HepG2 (cell line): ENCODE measurements at regions not wholly inside any gene's neighbourhood (a gene's known extent, or its start where the extent isn't known, plus 50 kb on each side); places are given as distances from the start of the nearest gene placed in this dataset.

Experiments used
- ETV5 ChIP-seq: IDR thresholded peaks from 2 replicates; pipeline ENCODE4 v1.6.1; 2018; ENCODE audit warnings: missing biosample characterization, missing genetic modification reagents, inconsistent platforms, borderline replicate concordance
- FOXC1 ChIP-seq: sonication (generic); formaldehyde crosslinking; IDR thresholded peaks from 2 replicates; pipeline ENCODE4 v1.8.0; 2022; ENCODE audit warnings: mild to moderate bottlenecking, missing genetic modification reagents, borderline replicate concordance
- JUND ChIP-seq: sonication (generic); formaldehyde crosslinking; IDR thresholded peaks from 2 replicates; pipeline ENCODE4 v1.8.0; 2022; ENCODE audit warnings: mild to moderate bottlenecking, missing genetic modification reagents
- MXI1 ChIP-seq: IDR thresholded peaks from 3 replicates; pipeline ENCODE4 v1.6.1; 2012; ENCODE audit warnings: low read depth, low read length, inconsistent platforms, borderline replicate concordance
- NPAS2 ChIP-seq: sonication (generic); formaldehyde crosslinking; IDR thresholded peaks from 2 replicates; pipeline ENCODE4 v1.8.0; 2022; ENCODE audit warnings: mild to moderate bottlenecking, missing genetic modification reagents, borderline replicate concordance
- PBX2 ChIP-seq: IDR thresholded peaks from 2 replicates; pipeline ENCODE4 v1.6.1; 2016; ENCODE audit warnings: control low read depth
- POLR2A ChIP-seq, 2 experiments: IDR thresholded peaks; 2 replicates each; pipeline ENCODE4 v1.6.1; 2011; ENCODE audit warnings: low read depth in 2 of 2, low read length in 2 of 2, mild to moderate bottlenecking in 1 of 2, moderate library complexity in 1 of 2; ENCODE audit not compliant: insufficient read depth in 1 of 2
- PRPF4 ChIP-seq: fragments of 200-400 bp; formaldehyde crosslinking; IDR thresholded peaks from 2 replicates; pipeline ENCODE4 v1.6.1; 2016; ENCODE audit warnings: low read length, low read depth; ENCODE audit not compliant: poor library complexity, severe bottlenecking
- PTBP1 ChIP-seq: fragments of 200-400 bp; formaldehyde crosslinking; IDR thresholded peaks from 2 replicates; pipeline ENCODE4 v1.6.1; 2018; ENCODE audit warnings: low read length, low read depth; ENCODE audit not compliant: poor library complexity, severe bottlenecking
- RFX3 ChIP-seq: IDR thresholded peaks from 2 replicates; pipeline ENCODE4 v1.6.1; 2016; ENCODE audit warnings: missing biosample characterization, missing genetic modification reagents
- SATB2 ChIP-seq: sonication (generic); formaldehyde crosslinking; IDR thresholded peaks from 2 replicates; pipeline ENCODE4 v1.5.0; 2020; ENCODE audit warnings: missing genetic modification reagents
- SOX13 ChIP-seq, 3 experiments: fragments of 450-650 bp in 1 of 3; sonication (generic) in 1 of 3; formaldehyde crosslinking in 1 of 3; IDR thresholded peaks in 2 of 3; conservative IDR thresholded peaks in 1 of 3; 2 replicates each; pipeline versions ENCODE4 v1.5.0 to v1.6.1; 2016 to 2020; ENCODE audit warnings: antibody characterized with exemption in 1 of 3, mild to moderate bottlenecking in 1 of 3, missing compliant biosample characterization in 1 of 3, missing genetic modification reagents in 1 of 3, moderate library complexity in 1 of 3
- TOE1 ChIP-seq: sonication (generic); formaldehyde crosslinking; IDR thresholded peaks from 2 replicates; pipeline ENCODE4 v1.4.0; 2020; ENCODE audit warnings: mild to moderate bottlenecking, missing genetic modification reagents
- ZGPAT ChIP-seq: IDR thresholded peaks from 2 replicates; pipeline ENCODE4 v1.6.1; 2016; ENCODE audit warnings: mild to moderate bottlenecking
- ZKSCAN5 ChIP-seq: sonication (generic); formaldehyde crosslinking; IDR thresholded peaks from 2 replicates; pipeline ENCODE4 v1.5.1; 2020; ENCODE audit warnings: mild to moderate bottlenecking, missing genetic modification reagents
- ZNF367 ChIP-seq: sonication (generic); formaldehyde crosslinking; IDR thresholded peaks from 2 replicates; pipeline ENCODE4 v1.4.0; 2020; ENCODE audit warnings: missing genetic modification reagents, borderline replicate concordance
- ZNF672 ChIP-seq: sonication (generic); formaldehyde crosslinking; IDR thresholded peaks from 2 replicates; pipeline ENCODE4 v1.8.1; 2022; ENCODE audit warnings: missing genetic modification reagents
- ZNF879 ChIP-seq: sonication (generic); formaldehyde crosslinking; IDR thresholded peaks from 2 replicates; pipeline ENCODE4 v1.8.1; 2023; ENCODE audit warnings: missing genetic modification reagents
- ZSCAN31 ChIP-seq: sonication (generic); formaldehyde crosslinking; IDR thresholded peaks from 2 replicates; pipeline ENCODE4 v1.5.0; 2020; ENCODE audit warnings: low read depth, mild to moderate bottlenecking, missing genetic modification reagents
- ZXDC ChIP-seq: sonication (generic); formaldehyde crosslinking; IDR thresholded peaks from 2 replicates; pipeline ENCODE4 v1.5.0; 2020; ENCODE audit warnings: mild to moderate bottlenecking, missing genetic modification reagents
- TF ChIP-seq, protein P1 (sequence below): sonication (generic); formaldehyde crosslinking; IDR thresholded peaks from 2 replicates; pipeline ENCODE4 v1.4.0; 2020; ENCODE audit warnings: mild to moderate bottlenecking, low read depth, missing genetic modification reagents
- TF ChIP-seq, protein P2 (sequence below): sonication (generic); formaldehyde crosslinking; IDR thresholded peaks from 2 replicates; pipeline ENCODE4 v1.5.0; 2020; ENCODE audit warnings: missing genetic modification reagents
- TF ChIP-seq, protein P3 (sequence below): sonication (generic); formaldehyde crosslinking; IDR thresholded peaks from 2 replicates; pipeline ENCODE4 v1.4.0; 2020; ENCODE audit warnings: missing genetic modification reagents

DNA sequence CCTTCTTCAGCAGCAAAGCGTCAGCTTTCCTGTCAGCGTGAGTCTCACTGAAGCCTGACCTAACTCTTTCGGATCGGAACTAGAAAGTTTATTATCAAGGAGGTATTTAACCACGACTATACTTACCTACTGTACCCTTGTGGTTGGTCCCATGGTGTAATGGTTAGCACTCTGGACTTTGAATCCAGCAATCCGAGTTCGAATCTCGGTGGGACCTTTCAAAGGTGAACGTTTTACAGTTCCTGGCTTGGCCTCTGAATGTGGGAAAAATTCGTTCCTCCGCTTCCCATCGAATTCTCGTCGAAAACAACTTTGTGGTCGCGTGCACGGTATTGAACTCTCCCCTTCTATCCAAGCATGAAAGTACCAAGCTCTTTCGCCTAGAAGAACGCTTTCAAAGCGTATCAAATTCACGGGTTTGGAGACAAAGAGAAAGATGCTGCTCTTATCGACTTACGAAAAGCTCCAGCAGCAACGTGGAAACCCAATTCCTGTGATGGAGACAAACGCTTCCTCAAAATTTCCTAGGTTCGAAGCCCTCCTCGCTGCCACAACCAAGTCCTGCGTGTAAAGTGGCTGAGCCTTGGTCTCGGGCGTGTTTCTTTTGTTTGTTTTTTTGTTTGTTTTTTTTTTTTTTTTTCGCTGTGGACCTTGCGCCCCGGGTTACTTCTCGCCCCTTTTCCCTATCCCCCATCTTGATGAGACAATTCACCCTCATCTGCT, 63.7 kb downstream of the GPX5 start (continued):
- TF ChIP-seq, protein P1, sequence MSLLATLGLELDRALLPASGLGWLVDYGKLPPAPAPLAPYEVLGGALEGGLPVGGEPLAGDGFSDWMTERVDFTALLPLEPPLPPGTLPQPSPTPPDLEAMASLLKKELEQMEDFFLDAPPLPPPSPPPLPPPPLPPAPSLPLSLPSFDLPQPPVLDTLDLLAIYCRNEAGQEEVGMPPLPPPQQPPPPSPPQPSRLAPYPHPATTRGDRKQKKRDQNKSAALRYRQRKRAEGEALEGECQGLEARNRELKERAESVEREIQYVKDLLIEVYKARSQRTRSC = no peak
- TF ChIP-seq PTBP1 (no peak), ZKSCAN5 (CRISPR knock-in tag) (no peak), TOE1 (peak; percentile 75; the same call in 1 of the 2 replicates), ZNF879 (CRISPR knock-in tag) (peak; percentile 84; the same call in 1 of the 2 replicates), NPAS2 (CRISPR knock-in tag) (no peak), FOXC1 (no peak), JUND (CRISPR knock-in tag) (no peak), PBX2 (no peak), ZNF367 (no peak), ZXDC (CRISPR knock-in tag) (no peak), PRPF4 (peak; percentile 97), SOX13 (IDR thresholded peaks at IDR 0.05) (peak; percentile 50), SOX13 (CRISPR knock-in tag; conservative IDR thresholded peaks at IDR 0.05 in 1 of 2, IDR thresholded peaks at IDR 0.05 in 1 of 2) (peak in 1 of 2 experiments; percentile 81; a peak in 2 of 4 replicates), RFX3 (CRISPR knock-in tag) (no peak), SATB2 (CRISPR knock-in tag) (no peak), MXI1 (peak; percentile 38; the same call in 1 of the 3 replicates), ZNF672 (CRISPR knock-in tag) (no peak), ZGPAT (CRISPR knock-in tag) (peak; percentile 95), POLR2A (IDR thresholded peaks at IDR 0.05; ENCODE audit: insufficient read depth in 1 of 2, low read depth in 2 of 2, low read length in 2 of 2) (no peak), ETV5 (CRISPR knock-in tag) (peak; percentile 46; the same call in 1 of the 2 replicates), ZSCAN31 (CRISPR knock-in tag) (peak; percentile 84)
- TF ChIP-seq, protein P2, sequence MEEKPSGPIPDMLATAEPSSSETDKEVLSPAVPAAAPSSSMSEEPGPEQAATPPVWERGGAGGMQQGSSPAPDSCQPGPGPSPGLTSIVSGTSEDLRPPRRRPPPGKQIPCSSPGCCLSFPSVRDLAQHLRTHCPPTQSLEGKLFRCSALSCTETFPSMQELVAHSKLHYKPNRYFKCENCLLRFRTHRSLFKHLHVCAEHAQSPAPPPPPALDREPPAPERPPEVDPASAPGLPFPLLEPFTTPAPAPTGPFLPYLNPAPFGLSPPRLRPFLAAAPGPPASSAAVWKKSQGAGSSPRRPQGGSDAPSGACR (CRISPR knock-in tag) = no peak
- TF ChIP-seq, protein P3, sequence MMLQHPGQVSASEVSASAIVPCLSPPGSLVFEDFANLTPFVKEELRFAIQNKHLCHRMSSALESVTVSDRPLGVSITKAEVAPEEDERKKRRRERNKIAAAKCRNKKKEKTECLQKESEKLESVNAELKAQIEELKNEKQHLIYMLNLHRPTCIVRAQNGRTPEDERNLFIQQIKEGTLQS (CRISPR knock-in tag) = no peak
